GM23338 (cell line): ENCODE measurements at regions not wholly inside any gene's neighbourhood (a gene's known extent, or its start where the extent isn't known, plus 50 kb on each side); places are given as distances from the start of the nearest gene placed in this dataset.

ENCODE experiments used
- CREB1 ChIP-seq: fragments of 250-450 bp; sonication (Bioruptor Pico); IDR thresholded peaks from 2 replicates; pipeline ENCODE4 v1.5.0; 2020; ENCODE audit warnings: low read depth, mild to moderate bottlenecking, moderate library complexity
- EZH2 ChIP-seq: fragments of 200-600 bp; sonication (generic); IDR thresholded peaks from one replicate; pipeline ENCODE4 v1.8.0; 2017; ENCODE audit warnings: antibody characterized with exemption, mild to moderate bottlenecking, low read depth; ENCODE audit not compliant: unreplicated experiment
- EZH2phosphoT487 ChIP-seq: fragments of 200-600 bp; sonication (generic); IDR thresholded peaks from one replicate; pipeline ENCODE4 v1.8.1; 2018; ENCODE audit warnings: antibody characterized with exemption; ENCODE audit not compliant: unreplicated experiment
- JUNB ChIP-seq: IDR thresholded peaks from one replicate; pipeline ENCODE4 v1.6.1; 2016; ENCODE audit warnings: antibody characterized with exemption; ENCODE audit not compliant: unreplicated experiment
- POLR2AphosphoS5 ChIP-seq: IDR thresholded peaks from 2 replicates; pipeline ENCODE4 v1.6.1; 2016; ENCODE audit warnings: antibody characterized with exemption, low read depth
- STAT1 ChIP-seq: IDR thresholded peaks from one replicate; pipeline ENCODE4 v1.6.1; 2016; ENCODE audit warnings: antibody characterized with exemption; ENCODE audit not compliant: unreplicated experiment
- ZNF114 ChIP-seq: fragments of 250-450 bp; sonication (Bioruptor Pico); IDR thresholded peaks from 2 replicates; pipeline ENCODE4 v1.5.0; 2020; ENCODE audit warnings: mild to moderate bottlenecking, moderate library complexity
- TF ChIP-seq, protein P1 (sequence below), 2 experiments: fragments of 200-600 bp in 1 of 2; sonication (generic) in 1 of 2; conservative IDR thresholded peaks; 2 replicates each; pipeline versions ENCODE4 v1.5.1 to v1.6.1; 2016 to 2017; ENCODE audit warnings: antibody characterized with exemption in 2 of 2, low read depth in 2 of 2, mild to moderate bottlenecking in 2 of 2, moderate library complexity in 1 of 2
- TF ChIP-seq, protein P2 (sequence below): IDR thresholded peaks from one replicate; pipeline ENCODE4 v1.6.1; 2018; ENCODE audit warnings: antibody characterized with exemption; ENCODE audit not compliant: unreplicated experiment
- TF ChIP-seq, protein P3 (sequence below): IDR thresholded peaks from 2 replicates; pipeline ENCODE4 v1.6.1; 2016; ENCODE audit warnings: antibody characterized with exemption
- TF ChIP-seq, protein P4 (sequence below): fragments of 250-450 bp; sonication (Bioruptor Pico); IDR thresholded peaks from 2 replicates; pipeline ENCODE4 v1.5.0; 2020; ENCODE audit warnings: mild to moderate bottlenecking, moderate library complexity

DNA sequence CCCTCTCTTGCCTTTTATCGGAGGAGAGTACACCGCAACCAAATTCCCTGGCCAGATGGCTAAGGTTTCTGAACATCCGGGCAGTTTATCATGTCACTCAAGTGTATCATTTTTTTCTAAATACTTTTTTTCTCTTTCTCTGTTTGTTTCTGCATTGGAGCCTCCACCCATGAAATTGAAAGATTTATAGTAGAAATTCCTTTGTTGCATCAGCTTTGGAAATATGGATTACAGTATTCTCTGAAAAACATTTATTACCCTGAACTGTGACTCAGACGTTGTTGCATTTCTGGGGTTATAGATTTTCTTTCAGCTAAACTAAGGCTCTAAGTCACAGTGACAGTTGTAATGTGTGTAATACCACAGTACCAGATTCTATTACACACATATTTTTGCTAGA is 187.0 kb downstream of the SPTSSA start:
- TF ChIP-seq, protein P1, sequence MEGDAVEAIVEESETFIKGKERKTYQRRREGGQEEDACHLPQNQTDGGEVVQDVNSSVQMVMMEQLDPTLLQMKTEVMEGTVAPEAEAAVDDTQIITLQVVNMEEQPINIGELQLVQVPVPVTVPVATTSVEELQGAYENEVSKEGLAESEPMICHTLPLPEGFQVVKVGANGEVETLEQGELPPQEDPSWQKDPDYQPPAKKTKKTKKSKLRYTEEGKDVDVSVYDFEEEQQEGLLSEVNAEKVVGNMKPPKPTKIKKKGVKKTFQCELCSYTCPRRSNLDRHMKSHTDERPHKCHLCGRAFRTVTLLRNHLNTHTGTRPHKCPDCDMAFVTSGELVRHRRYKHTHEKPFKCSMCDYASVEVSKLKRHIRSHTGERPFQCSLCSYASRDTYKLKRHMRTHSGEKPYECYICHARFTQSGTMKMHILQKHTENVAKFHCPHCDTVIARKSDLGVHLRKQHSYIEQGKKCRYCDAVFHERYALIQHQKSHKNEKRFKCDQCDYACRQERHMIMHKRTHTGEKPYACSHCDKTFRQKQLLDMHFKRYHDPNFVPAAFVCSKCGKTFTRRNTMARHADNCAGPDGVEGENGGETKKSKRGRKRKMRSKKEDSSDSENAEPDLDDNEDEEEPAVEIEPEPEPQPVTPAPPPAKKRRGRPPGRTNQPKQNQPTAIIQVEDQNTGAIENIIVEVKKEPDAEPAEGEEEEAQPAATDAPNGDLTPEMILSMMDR (conservative IDR thresholded peaks at IDR 0.05; ENCODE audit: low read depth in 2 of 2): no peak
- TF ChIP-seq POLR2AphosphoS5 (no peak), EZH2phosphoT487 (no peak), CREB1 (no peak), EZH2 (no peak), JUNB (no peak), ZNF114 (CRISPR knock-in tag) (no peak), STAT1 (no peak)
- TF ChIP-seq, protein P2, sequence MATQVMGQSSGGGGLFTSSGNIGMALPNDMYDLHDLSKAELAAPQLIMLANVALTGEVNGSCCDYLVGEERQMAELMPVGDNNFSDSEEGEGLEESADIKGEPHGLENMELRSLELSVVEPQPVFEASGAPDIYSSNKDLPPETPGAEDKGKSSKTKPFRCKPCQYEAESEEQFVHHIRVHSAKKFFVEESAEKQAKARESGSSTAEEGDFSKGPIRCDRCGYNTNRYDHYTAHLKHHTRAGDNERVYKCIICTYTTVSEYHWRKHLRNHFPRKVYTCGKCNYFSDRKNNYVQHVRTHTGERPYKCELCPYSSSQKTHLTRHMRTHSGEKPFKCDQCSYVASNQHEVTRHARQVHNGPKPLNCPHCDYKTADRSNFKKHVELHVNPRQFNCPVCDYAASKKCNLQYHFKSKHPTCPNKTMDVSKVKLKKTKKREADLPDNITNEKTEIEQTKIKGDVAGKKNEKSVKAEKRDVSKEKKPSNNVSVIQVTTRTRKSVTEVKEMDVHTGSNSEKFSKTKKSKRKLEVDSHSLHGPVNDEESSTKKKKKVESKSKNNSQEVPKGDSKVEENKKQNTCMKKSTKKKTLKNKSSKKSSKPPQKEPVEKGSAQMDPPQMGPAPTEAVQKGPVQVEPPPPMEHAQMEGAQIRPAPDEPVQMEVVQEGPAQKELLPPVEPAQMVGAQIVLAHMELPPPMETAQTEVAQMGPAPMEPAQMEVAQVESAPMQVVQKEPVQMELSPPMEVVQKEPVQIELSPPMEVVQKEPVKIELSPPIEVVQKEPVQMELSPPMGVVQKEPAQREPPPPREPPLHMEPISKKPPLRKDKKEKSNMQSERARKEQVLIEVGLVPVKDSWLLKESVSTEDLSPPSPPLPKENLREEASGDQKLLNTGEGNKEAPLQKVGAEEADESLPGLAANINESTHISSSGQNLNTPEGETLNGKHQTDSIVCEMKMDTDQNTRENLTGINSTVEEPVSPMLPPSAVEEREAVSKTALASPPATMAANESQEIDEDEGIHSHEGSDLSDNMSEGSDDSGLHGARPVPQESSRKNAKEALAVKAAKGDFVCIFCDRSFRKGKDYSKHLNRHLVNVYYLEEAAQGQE: no peak
- TF ChIP-seq, protein P3, sequence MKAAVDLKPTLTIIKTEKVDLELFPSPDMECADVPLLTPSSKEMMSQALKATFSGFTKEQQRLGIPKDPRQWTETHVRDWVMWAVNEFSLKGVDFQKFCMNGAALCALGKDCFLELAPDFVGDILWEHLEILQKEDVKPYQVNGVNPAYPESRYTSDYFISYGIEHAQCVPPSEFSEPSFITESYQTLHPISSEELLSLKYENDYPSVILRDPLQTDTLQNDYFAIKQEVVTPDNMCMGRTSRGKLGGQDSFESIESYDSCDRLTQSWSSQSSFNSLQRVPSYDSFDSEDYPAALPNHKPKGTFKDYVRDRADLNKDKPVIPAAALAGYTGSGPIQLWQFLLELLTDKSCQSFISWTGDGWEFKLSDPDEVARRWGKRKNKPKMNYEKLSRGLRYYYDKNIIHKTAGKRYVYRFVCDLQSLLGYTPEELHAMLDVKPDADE: no peak
- TF ChIP-seq, protein P4, sequence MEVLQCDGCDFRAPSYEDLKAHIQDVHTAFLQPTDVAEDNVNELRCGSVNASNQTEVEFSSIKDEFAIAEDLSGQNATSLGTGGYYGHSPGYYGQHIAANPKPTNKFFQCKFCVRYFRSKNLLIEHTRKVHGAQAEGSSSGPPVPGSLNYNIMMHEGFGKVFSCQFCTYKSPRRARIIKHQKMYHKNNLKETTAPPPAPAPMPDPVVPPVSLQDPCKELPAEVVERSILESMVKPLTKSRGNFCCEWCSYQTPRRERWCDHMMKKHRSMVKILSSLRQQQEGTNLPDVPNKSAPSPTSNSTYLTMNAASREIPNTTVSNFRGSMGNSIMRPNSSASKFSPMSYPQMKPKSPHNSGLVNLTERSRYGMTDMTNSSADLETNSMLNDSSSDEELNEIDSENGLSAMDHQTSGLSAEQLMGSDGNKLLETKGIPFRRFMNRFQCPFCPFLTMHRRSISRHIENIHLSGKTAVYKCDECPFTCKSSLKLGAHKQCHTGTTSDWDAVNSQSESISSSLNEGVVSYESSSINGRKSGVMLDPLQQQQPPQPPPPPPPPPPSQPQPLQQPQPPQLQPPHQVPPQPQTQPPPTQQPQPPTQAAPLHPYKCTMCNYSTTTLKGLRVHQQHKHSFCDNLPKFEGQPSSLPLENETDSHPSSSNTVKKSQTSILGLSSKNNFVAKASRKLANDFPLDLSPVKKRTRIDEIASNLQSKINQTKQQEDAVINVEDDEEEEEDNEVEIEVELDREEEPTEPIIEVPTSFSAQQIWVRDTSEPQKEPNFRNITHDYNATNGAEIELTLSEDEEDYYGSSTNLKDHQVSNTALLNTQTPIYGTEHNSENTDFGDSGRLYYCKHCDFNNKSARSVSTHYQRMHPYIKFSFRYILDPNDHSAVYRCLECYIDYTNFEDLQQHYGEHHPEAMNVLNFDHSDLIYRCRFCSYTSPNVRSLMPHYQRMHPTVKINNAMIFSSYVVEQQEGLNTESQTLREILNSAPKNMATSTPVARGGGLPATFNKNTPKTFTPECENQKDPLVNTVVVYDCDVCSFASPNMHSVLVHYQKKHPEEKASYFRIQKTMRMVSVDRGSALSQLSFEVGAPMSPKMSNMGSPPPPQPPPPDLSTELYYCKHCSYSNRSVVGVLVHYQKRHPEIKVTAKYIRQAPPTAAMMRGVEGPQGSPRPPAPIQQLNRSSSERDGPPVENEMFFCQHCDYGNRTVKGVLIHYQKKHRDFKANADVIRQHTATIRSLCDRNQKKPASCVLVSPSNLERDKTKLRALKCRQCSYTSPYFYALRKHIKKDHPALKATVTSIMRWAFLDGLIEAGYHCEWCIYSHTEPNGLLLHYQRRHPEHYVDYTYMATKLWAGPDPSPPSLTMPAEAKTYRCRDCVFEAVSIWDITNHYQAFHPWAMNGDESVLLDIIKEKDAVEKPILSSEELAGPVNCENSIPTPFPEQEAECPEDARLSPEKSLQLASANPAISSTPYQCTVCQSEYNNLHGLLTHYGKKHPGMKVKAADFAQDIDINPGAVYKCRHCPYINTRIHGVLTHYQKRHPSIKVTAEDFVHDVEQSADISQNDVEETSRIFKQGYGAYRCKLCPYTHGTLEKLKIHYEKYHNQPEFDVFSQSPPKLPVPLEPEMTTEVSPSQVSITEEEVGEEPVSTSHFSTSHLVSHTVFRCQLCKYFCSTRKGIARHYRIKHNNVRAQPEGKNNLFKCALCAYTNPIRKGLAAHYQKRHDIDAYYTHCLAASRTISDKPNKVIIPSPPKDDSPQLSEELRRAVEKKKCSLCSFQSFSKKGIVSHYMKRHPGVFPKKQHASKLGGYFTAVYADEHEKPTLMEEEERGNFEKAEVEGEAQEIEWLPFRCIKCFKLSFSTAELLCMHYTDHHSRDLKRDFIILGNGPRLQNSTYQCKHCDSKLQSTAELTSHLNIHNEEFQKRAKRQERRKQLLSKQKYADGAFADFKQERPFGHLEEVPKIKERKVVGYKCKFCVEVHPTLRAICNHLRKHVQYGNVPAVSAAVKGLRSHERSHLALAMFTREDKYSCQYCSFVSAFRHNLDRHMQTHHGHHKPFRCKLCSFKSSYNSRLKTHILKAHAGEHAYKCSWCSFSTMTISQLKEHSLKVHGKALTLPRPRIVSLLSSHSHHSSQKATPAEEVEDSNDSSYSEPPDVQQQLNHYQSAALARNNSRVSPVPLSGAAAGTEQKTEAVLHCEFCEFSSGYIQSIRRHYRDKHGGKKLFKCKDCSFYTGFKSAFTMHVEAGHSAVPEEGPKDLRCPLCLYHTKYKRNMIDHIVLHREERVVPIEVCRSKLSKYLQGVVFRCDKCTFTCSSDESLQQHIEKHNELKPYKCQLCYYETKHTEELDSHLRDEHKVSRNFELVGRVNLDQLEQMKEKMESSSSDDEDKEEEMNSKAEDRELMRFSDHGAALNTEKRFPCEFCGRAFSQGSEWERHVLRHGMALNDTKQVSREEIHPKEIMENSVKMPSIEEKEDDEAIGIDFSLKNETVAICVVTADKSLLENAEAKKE (CRISPR knock-in tag): no peak
